Urinary bladder (tissue), 3 donors: ENCODE measurements at regions not wholly inside any gene's neighbourhood (a gene's known extent, or its start where the extent isn't known, plus 50 kb on each side); places are given as distances from the start of the nearest gene placed in this dataset.

ENCODE experiments used
- DNase-seq: peaks from one replicate; pipeline ENCODE4 v3.0.0-alpha.2; 2015; ENCODE audit errors: extremely low spot score
- H3K27ac ChIP-seq: one replicate; pipeline ENCODE4 v1.5.1; 2013; ENCODE audit warnings: low read depth, mild to moderate bottlenecking, moderate library complexity
- H3K36me3 ChIP-seq: one replicate; pipeline ENCODE4 v1.6.1; 2013; ENCODE audit warnings: mild to moderate bottlenecking, moderate library complexity; ENCODE audit not compliant: insufficient read depth
- H3K4me1 ChIP-seq: one replicate; pipeline ENCODE4 v1.6.1; 2013; ENCODE audit warnings: mild to moderate bottlenecking, moderate library complexity; ENCODE audit not compliant: insufficient read depth
- H3K4me3 ChIP-seq: one replicate; pipeline ENCODE4 v1.5.1; 2013; ENCODE audit warnings: low read depth, low read length
- WGBS: extraction: QIAGEN DNeasy Blood & Tissue Kit; methylation state at CpG from one replicate; pipeline ENCODE4 v1.1.7; 2013; 5-methylcytosine and 5-hydroxymethylcytosine counted together
- donor health status: healthy with polysubstance abuse.
- donor health status: healthy.

DNA sequence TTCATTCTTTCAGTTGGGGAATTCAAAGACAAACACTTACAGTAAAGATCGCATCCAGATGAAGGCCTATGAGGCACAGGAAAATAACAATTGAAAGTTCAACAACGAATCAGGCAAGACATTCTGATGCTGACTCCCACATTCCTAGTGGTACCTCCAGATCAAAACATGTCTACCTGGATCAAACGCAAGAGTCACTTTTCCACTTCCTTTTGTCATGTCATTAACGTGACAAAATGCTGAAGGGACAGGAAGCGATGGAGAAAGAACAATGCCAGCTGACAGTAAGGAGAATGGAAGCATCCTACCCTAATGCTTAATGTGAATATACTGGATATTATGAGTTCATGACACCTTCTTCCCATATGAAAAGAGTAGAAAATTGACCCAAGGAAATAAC is 365.4 kb upstream of the CDH11 start:
- H3K36me3 ChIP-seq = no peaks in the 10 kb centered on the region
- H3K4me3 ChIP-seq = no peak overlapping the region
- no peaks in the 10 kb centered on the region for H3K4me1 ChIP-seq
- H3K27ac ChIP-seq = no peak overlapping the region
- WGBS = 88% methylated on average over 5 of the region's 5 CpGs
- DNase-seq = no peak

DNA sequence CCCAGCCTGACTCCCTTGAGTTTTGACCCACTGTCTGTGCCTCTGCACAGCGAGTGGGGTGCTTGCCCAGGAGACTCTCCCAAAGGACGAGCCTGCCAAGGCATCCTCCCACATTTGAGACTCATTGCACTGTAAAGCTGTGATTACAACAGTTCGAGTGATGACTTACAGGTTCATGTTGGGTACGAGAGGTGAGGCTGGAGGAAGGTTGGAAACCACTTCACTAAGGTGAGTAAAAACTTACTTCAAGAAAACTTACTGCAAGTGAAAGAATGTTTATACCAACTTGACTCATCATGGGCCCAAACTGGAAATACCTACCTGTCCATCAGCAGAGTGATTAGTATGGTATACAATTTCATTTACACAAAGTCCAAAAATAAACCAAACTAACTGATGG is 360.1 kb upstream of the CDH11 start:
- Histone ChIP-seq H3K36me3 (no peaks in the 10 kb centered on the region), H3K4me3 (no peak overlapping the region), H3K27ac (no peak overlapping the region), H3K4me1 (no peaks in the 10 kb centered on the region)
- WGBS = 88% methylated on average over 4 of the region's 4 CpGs
- DNase-seq = no peak

DNA sequence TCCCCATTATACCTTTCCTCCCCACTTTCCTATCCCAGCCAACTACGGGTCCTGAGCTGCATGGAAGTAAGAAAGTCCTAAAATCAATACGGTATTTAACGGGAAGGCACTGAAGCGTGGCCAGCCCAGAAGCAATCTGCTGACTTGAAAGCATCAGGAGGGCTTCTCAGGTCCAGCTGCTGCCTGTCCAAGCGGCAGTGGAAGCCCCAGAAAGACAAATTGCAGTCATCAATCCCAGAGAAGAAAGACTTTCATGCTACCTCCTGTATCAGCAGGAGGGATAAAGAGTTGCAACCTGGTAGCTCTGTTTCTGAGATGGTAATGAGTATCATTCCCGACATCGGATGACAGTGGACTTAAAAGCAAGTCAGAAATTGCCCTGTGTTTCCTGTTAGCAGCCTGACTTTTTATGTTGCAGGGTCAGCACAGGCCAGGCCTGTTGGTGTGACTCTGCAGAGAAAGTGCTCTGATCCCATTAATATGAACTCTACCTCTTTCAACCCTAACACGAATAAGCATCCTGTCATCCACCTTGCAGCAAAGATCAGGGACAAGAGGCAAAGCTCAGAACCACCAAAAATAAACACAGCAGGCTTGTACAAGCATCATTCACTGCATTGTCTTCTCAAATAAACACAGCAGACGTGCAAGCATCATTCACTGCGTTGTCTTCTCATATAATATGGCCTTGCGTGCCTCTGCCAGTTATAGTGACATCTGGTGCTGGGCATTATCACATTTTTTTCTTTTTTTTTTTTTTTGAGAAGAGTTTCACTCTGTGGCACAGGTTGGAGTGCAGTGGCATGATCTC is 358.6 kb upstream of the CDH11 start:
- Histone ChIP-seq H3K36me3 (no peaks in the 10 kb centered on the region), H3K4me1 (no peaks in the 10 kb centered on the region), H3K4me3 (no peak overlapping the region), H3K27ac (no peak overlapping the region)
- DNase-seq = no peak
- WGBS = 73% methylated on average over 11 of the region's 11 CpGs

DNA sequence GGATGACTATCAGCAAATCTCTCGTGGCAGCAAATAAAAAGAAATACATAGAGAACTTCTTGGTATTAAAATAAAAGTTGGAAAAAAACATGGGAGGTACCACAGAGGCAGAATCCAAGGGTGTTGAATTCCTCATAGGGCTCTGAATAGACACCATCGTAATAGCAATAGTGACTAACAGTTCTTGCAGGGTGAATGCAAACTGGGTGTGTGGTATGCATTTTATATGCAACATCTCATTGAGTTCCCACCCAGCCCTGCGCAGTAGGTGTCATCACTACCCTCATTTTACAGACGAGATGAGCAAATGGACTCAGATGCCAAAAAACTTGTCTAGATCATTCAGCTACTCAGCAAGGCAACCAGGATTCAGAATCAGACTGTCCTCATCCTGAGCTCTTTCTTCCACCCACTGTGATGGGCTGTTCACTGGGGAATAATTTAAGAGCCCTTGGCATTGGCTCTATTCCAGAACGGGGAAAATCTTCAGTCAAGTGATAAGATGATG is 354.6 kb upstream of the CDH11 start:
- H3K27ac ChIP-seq = no peak overlapping the region
- no peak overlapping the region for H3K4me3 ChIP-seq
- WGBS = 78% methylated on average over 5 of the region's 5 CpGs
- DNase-seq = no peak
- H3K36me3 ChIP-seq = no peaks in the 10 kb centered on the region
- H3K4me1 ChIP-seq = no peaks in the 10 kb centered on the region

- H3K4me3 ChIP-seq = no peak overlapping the region
- 91% methylated on average over 3 of the region's 3 CpGs for WGBS
- no peaks in the 10 kb centered on the region for H3K4me1 ChIP-seq
- no peaks in the 10 kb centered on the region for H3K36me3 ChIP-seq
- H3K27ac ChIP-seq = no peak overlapping the region
- DNase-seq = no peak
These were observed 351.8 kb upstream of the CDH11 start for GRCh38 chr16:65473699-65474098.

DNA sequence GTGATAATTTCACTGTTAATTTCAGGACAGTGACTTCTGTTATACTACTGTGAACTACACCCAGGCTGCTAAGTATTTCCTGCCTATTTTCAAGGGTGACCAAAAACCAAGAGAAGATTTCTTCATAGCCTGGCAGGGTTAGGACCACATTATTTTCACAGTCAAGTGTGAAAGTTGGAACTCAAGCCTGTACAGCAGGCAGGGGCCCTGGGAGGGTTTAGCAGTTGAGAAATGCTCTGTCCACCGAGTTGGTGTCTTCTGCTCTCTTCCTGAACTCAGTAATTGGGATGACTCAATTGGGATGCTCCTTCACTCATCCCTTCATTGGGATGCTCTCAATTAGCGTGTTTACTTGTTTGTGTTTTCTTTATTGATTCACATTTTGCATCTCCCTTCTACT is 347.3 kb upstream of the CDH11 start:
- Histone ChIP-seq H3K4me3 (no peak overlapping the region), H3K36me3 (no peaks in the 10 kb centered on the region), H3K4me1 (no peaks in the 10 kb centered on the region), H3K27ac (no peak overlapping the region)
- DNase-seq = no peak
- WGBS = 88% methylated on average over 2 of the region's 2 CpGs

- Histone ChIP-seq H3K36me3 (no peaks in the 10 kb centered on the region), H3K4me1 (no peaks in the 10 kb centered on the region), H3K4me3 (no peak overlapping the region), H3K27ac (no peak overlapping the region)
- 92% methylated on average over 1 of the region's 1 CpG for WGBS
- DNase-seq = no peak
These were observed 346.3 kb upstream of the CDH11 start for GRCh38 chr16:65468133-65468532.

DNA sequence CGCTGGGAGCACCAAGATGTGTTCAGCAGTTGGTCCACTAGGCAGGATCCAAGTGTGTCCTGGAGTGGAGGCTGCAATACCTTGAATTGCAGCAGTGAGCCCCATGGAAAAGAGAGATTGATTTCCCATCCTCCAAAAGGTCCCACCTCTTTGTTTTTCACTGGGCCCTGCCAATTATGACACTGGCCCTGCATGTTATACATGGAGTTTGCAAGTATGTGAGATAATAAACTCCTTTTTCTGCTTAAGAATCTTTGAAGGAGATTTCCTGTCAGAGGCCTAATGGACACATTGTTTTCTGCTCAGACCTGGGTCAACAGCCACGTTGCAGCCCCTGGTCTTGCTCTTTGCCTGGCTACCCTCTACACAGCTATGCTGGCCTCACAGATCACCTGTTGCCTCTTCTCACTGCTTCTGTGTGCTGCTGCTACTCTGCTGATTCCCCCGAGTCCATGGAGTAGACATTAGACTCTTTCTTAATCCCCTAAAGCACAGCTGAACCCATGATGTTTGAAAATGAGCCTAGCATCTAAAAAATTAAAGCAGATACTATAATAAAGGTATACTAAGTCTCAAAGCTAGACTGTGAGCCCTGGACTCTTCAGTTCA is 341.9 kb upstream of the CDH11 start:
- Histone ChIP-seq H3K36me3 (no peaks in the 10 kb centered on the region), H3K4me3 (no peak overlapping the region), H3K27ac (no peak overlapping the region), H3K4me1 (no peaks in the 10 kb centered on the region)
- no peak for DNase-seq
- WGBS = 84% methylated on average over 3 of the region's 3 CpGs

DNA sequence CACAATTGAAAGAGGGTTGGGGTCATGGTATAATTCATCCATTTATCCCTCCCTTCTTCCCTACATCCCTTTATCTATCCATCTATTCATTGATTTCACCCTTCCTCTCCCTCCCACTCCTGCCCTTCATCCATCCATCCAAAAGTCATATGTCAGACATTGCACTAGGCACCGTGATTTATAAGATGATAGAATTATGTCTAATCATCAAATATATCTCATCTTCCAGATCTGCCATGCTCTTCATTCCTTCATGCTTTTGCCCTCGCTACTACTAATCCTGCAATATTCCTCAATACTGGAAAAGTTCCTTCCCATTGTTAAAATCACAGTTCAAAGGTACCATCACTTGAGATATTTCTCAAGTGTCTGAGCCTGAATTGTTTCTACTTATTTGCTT is 335.2 kb upstream of the CDH11 start:
- no peak for DNase-seq
- WGBS = 72% methylated on average over 2 of the region's 2 CpGs
- Histone ChIP-seq H3K36me3 (no peaks in the 10 kb centered on the region), H3K27ac (no peak overlapping the region), H3K4me1 (no peaks in the 10 kb centered on the region), H3K4me3 (no peak overlapping the region)

DNA sequence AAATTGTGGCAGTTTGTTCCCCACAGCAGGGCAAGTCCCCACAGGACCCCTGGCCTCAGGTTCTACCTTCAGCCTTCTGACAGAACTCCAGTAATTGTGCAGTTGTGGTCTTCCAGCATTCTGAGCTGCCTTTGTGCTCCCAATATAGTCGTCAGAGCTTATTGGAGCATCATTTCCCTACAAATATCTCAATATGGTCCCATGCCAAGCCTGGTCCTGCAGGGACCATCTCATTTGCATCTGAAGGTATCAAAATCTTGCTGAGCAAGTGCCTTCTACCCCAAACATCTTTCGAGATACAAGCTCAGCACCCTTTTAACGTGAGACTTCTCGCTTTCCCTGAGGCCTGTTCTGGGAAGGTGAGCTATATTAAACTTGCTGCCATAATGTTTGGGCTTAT is 333.9 kb upstream of the CDH11 start:
- 96% methylated on average over 4 of the region's 4 CpGs for WGBS
- DNase-seq = no peak
- H3K27ac ChIP-seq = no peak overlapping the region
- H3K4me1 ChIP-seq = no peaks in the 10 kb centered on the region
- H3K4me3 ChIP-seq = no peak overlapping the region
- no peaks in the 10 kb centered on the region for H3K36me3 ChIP-seq

DNA sequence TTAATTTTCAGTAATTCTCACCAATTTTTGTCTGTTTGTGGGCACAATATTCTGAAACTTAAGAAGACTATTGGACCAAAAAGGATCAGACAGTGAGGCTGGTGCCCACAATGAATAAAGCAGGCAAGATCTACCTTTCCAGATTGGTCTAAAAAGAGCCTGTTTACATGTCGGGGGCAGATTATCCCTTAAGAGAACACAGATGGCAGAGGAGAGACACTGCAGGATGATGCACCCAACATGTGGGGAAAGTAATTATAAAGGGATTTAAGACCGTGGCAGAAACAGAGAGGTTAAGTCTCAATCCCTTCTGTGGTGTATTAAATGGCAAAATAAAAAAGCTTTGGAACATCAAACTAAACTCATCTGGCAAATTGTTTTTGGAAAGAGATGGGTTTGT is 331.8 kb upstream of the CDH11 start:
- Histone ChIP-seq H3K27ac (no peak overlapping the region), H3K4me1 (no peaks in the 10 kb centered on the region), H3K4me3 (no peak overlapping the region), H3K36me3 (no peaks in the 10 kb centered on the region)
- no peak for DNase-seq
- WGBS = 69% methylated on average over 2 of the region's 2 CpGs

DNA sequence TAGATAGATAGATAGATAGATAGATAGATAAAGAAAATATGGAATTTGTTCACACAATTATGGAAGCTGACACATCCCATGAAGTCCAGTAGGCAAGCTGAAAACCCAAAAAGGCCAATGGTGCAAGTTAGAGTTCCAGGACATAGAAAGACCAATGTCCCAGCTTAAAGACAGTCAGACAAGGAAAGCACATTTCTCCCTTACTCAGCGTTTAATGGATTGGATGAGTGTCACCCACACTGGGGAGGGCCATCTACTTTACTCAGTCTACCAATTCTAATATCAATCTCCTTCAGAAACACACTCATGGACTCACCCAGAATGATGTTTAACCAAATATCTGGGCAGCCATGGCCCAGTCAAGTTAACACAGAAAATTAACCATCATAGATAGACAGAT is 327.7 kb upstream of the CDH11 start:
- 95% methylated on average over 1 of the region's 1 CpG for WGBS
- no peak for DNase-seq

DNA sequence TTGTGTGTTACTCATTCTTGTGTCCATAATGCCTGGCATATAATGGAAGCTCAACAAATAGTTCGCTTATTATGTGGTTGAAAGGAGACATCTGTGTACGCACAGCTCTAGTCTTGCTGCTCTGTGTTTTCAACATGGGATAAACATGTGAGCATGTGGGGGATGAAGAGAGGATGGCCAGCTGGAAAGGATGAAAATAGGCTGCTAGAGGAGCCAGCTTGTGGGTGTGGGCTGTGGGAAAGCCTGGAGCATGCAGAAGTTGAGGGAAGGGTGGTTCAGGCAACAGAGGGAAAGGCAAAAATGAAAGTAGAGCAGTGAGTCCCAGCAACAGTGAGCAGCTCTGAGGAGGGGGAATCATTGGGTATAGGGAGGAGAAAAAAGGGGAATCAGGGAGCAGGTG is 324.6 kb upstream of the CDH11 start:
- Histone ChIP-seq H3K4me3 (no peak overlapping the region), H3K36me3 (no peaks in the 10 kb centered on the region), H3K27ac (no peak overlapping the region), H3K4me1 (no peaks in the 10 kb centered on the region)
- 72% methylated on average over 2 of the region's 2 CpGs for WGBS
- DNase-seq = no peak

More for the DNA sequence above, 327.7 kb upstream of the CDH11 start:
- no peak overlapping the region for H3K4me3 ChIP-seq
- H3K27ac ChIP-seq = no peak overlapping the region
- no peaks in the 10 kb centered on the region for H3K36me3 ChIP-seq
- H3K4me1 ChIP-seq = no peaks in the 10 kb centered on the region
